Cerebellar cortex (tissue), 1 donor: ENCODE measurements at regions not wholly inside any gene's neighbourhood (a gene's known extent, or its start where the extent isn't known, plus 50 kb on each side); places are given as distances from the start of the nearest gene placed in this dataset.
A peak's percentile ranks its signal among the peaks of the same experiment; 100 is the strongest.

Experiments
- DNase-seq: peaks from one replicate; pipeline ENCODE4 v3.0.0-alpha.2; 2015; ENCODE audit warnings: low spot score

- DNase-seq = no peak
Observed at GRCh38 chr5:2240118-2240904, 357.6 kb upstream of the IRX4 start.

DNA sequence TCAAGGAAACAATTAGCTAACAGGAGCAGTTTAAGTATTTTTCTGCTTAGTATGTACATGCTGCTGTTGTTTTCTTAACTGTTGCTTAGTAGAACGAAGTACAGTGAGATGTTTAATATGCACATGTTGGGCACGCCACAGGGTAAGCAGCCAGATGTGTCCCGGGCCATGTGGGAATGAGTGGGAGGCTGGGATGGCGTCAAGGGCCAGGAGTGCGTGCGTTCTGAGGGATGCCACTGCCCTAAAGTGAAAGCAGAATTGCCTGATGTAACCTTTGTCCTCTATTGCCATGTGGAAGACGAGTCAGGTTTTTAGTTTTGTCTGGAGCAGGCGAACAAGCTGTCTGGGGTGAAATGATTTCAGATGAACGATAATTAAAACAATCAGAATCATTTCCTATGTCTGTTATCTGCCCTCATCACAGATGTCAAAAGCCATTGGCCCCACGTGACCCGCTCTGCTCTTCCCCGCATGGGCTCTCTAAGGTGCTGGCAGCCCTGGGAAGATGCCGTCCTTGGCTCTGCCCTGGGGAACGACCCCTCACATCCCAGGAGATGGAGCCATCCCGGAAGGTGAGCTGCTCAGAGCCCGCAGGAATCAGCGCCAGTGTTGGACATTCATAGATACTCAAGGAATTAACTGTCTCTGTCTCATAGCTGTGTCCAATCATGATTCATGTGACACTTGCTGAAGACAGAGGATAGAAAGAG, 356.6 kb upstream of the IRX4 start:
- DNase-seq = no peak

- no peak for DNase-seq
Observed at GRCh38 chr5:2238732-2239131, 356.0 kb upstream of the IRX4 start.

- no peak for DNase-seq
Observed at GRCh38 chr5:2227433-2227832, 344.7 kb upstream of the IRX4 start.

DNA sequence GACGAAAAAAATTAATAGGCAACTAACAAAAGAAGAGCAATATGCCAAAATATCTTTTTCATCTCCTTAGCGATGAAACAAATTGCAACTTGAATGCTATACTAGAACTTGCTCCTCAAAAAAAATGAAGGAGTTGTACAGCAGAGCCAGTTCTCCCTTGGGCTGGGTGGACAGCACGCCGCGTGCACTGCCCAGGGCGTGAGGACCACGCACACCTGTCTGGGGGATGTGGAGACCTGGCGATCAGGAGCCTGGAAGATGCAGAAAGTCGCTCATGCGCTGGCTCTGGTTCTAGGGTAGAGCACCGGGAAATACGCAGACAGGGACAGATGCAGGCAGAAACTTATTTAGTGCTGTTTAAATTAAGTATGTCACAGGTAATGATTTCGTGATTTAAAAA, 342.0 kb upstream of the IRX4 start:
- no peak for DNase-seq

DNA sequence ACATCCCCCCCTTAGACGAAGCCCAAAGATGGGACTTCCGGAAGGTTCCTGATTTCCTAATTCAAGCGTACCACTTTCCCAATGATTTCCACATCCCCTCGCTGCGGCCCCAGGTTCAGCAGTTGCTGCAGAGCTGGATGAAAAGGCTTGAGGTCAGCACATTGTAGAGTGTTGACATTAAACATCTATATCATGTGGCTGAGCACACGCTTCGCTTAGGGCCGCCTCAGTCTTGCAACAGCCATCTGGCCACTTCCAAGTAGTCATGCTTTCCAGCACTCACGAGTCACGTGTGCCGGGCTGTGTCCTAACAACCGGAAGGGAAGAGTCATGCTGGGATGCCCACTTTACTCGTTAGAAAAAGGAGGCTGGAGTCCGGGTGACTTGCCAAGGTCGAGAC, 340.6 kb upstream of the IRX4 start:
- DNase-seq = no peak

DNA sequence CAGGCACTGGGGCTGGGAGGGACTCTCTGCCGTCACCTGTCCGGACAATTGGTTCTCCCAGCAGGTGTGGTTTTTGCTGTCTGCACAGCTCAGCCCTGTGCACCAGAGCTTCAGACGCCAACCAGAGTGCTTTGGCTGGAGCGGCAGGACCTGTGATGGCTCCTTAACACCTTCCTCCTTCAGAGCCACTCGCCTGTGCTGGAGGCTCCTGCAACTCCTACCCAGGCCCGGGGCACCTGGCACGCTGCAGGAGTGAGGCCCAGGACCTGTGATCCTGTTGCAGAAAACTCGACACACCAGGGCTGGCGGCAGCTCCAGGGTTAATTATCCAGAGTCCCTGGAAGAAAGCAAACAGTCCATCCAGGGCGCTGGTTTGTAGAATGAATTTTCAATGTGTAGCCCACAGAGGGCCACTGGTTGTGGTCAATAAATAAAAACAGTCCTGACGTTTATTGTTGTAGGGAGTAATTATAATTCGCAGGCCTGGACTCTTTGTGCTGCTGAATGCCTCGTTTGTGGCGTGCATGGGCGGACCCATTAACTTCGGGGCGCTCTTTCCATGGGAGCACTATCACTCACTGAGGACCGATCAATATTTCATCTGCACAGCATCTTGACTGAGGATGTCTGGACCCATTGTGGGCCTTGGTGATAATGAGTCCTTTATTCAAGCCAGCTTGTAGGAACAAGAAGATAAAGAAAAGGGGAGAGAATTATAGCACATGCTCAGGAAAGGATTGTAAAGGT, 339.7 kb upstream of the IRX4 start:
- DNase-seq = no peak

DNA sequence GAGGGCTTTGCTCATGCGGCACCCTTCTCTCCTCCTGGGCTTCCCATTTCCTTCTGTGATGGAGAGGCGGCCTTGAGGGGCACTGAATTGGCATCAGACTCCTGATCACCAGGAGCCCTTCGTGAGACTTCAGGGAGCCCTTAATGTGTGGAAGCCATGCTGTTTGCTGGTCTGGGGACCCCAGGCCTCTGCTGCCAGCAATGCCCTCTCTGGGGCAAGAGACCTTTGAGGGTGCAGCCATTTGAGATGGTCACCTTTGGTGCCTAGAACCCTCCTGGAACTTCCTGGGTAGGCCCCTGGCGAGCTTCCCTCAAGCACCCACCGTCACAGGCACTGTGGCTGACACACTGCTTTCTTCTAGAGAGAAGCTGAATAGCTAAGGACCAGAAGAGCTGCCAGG, 338.7 kb upstream of the IRX4 start:
- DNase-seq = no peak

DNA sequence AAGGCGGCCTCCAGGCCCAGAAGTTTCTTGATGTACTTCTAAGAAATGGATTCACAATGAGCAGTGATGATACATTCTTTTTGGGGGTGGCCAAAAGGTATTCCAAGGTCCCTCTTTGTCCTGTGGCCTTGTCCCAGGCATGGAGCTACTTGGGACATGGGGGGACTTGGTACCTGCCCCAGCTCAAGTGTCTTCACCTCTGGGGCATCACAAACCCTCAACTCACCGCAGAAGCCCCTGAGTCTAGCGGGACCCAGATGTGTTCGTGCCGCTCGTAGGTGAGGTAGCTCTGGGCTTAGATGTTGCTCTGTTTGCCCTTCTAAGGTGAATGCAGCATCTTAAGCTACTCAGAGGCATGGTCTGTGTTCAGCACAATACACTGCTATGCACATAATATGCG, 338.0 kb upstream of the IRX4 start:
- no peak for DNase-seq

GRCh38 chr5:2219149-2219776, 336.5 kb upstream of the IRX4 start:
- no peak for DNase-seq

DNA sequence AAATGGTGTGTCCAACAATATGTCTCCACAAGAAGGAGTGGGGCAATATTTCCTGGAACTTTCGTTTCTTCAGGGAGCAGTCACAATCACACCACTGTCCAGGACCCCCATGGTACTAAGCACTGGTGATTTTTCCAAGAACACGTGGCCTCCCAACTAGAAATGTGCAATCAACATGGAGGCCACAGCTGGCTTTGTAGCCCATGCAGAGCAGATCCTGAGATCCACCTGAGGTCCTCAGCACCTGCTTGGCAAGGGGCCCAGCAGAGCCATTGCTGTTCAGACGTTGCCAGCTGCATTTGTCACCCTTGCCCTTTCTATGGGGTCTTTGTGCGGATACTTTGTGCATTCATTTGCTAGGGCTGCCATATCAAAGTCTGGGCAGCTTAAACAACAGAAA, 334.5 kb upstream of the IRX4 start:
- no peak for DNase-seq

DNA sequence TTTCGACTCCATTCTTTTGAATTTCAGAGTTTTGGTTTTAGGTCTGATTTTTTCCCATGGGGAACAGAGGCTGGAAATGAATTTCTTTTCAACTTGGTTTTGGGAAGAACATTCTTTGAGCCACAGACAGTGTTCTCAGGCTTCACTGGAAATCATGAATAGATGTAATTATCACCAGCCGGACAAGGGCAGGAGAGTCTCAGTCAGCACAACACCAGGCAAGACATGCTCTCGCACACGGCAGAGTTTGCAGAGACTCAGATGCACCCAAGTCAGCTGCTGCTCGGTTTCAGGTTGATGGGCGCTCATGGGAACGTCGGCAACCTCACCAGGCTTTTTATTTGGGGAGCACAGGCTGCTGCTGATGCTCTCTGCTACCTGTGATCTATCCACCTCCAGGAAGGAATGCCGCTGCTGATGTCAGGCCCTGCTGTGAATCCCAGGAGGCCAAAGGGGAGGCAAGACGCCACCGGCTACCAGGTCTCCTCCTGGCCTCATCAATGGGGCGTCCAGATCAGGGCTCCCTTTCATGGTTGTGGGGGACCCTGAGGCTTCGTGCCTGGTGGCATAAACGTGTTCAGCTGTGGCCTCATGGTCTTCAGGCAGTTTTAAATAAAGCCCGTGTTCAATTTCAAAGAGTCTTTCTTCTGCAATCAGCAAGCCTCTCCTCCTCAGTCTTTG, 332.3 kb upstream of the IRX4 start:
- DNase-seq = no peak

- no peak for DNase-seq
Observed at GRCh38 chr5:2213121-2213730, 330.5 kb upstream of the IRX4 start.

GRCh38 chr5:2212481-2212880, 329.8 kb upstream of the IRX4 start:
- DNase-seq = no peak

- DNase-seq = no peak
Observed at GRCh38 chr5:2208239-2208544, 325.5 kb upstream of the IRX4 start.

DNA sequence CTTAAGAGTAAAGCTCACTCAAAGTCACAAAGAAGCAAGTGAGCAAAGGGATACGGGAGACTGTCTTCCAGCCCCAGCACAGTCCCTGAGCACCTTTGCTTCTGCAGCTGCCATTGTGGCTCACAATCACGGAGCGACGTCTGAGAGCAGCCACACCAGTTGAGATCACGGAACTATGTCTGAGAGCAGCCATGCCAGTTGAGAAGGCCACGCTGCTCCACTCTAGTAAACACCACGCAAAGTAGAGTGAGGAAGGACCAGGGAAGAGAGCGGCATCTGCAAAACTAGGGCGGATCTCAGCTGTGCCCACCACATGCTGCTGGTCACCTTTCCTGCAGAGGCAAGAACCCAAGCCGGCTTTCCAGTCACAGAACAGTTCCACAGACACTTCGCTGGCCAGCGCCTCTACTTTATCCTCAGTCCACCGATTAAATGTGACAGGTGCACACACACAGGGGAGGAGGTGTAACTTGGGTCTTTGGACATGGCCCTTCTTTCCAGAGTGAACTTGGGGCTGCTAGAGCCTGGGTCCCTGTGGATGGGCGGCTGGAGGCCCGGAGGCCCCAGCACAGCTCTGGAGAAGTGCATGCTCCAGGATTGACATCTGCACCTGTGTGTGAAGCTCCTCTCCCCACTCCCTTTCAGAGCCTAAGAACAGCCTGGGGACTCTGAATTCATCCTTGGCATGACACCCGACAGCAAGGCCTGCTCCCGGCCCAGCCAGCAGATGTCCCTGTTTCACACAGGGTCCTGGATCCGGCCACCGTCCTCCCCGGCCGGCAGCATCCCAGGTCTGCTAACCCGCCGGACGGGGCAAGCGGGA, 324.9 kb upstream of the IRX4 start:
- DNase-seq = peak; percentile 7

DNA sequence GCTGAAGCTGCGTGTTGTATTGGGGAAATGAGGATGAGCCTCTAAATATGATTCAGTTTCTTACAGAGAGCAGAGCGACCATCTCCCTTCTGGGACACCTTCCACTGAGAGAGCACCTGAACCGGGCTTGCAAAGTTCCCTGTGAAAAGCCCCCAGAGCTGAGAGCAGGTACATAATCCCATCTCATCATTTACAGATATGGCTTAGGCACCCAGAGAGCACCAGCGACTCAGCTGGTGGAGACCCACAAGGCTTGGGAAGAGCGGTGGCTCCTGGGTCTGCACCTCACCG, 324.3 kb upstream of the IRX4 start:
- DNase-seq = no peak

GRCh38 chr5:2206293-2207108, 323.8 kb upstream of the IRX4 start:
- no peak for DNase-seq

DNA sequence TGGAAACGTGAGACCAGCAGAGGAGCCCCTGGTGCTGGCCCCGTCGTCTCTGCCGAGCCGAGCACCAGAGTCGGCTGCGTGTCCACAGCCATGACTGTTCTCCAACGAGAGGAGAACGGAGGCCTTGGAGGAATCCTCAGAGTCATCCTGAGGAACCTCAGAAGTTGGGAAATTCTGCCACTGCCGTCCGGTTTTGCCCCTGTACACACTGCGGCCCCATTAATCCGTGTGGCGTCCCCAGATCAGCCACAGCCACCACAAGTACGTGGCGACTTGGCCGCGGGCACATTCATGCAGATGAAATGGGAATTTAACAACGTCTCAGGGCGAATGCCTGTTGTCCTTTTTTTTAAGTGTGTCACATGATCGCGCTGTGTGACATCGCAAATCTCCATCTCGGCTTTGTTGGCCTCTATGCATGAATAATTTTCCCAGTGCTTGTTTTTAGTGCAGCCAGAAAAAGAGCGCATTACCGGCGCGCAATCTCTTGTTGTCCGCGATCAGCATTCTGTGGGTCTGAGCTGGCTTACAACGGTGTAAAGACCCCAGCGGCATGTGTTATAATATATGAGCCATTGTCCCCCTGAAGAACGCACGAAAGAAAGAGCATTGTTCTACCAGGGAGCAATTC, 323.0 kb upstream of the IRX4 start:
- DNase-seq = no peak

DNA sequence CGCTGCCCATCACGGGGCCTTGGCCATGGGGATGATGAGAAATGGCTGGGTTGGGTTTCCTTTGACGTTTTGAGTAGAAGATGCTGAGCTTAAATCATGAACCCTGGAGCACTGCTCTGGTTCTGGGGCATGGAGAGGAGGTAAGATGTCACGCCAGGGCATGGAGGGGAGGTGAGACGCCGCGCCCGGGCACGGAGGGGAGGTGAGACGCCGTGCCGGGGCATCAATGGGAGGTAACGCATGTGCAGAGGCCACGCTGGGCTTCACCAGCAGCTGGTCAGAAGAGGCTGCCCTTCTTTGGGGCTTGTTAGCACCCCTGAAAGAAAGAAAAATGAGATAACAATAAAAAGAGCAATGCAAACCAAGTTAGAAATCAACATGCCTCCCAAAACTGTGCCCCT, 322.5 kb upstream of the IRX4 start:
- DNase-seq = no peak
